T-cell (primary cell): ENCODE measurements at regions not wholly inside any gene's neighbourhood (a gene's known extent, or its start where the extent isn't known, plus 50 kb on each side); places are given as distances from the start of the nearest gene placed in this dataset.

Source experiments
- ATAC-seq, 4 experiments: fragments of 200-7000 bp in 3 of 4; fragments of 150-1000 bp in 1 of 4; cut with Tn5 transposase; replicated peaks in 1 of 4; 1 replicate in 3 of 4; 2 replicates in 1 of 4; pipeline ENCODE4 v1.10.0; 2021; ENCODE audit warnings: moderate library complexity in 3 of 4, mild to moderate bottlenecking in 2 of 4, moderate number of reproducible peaks in 1 of 4
- CTCF ChIA-PET, 2 donors: fragments of 300-600 bp; sonication (Branson Sonifier 250); formaldehyde crosslinking; loops; one replicate each; lab custom pipeline; 2022; ENCODE audit warnings: antibody characterized with exemption in 2 of 2; lab: Charles Lee
- POLR2A ChIA-PET, 2 donors: fragments of 300-600 bp; sonication (Branson Sonifier 250); formaldehyde crosslinking; loops; one replicate each; lab custom pipeline; 2022; ENCODE audit warnings: antibody characterized with exemption in 2 of 2; lab: Charles Lee
- DNase-seq, 35 experiments: peaks; one replicate each; pipeline versions ENCODE4 v3.0.0 to v3.0.0-alpha.2; 2013 to 2023
- H3K27ac ChIP-seq: one replicate; pipeline ENCODE4 v1.5.1; 2013; ENCODE audit warnings: low read length
- H3K27me3 ChIP-seq, 2 experiments: replicated peaks in 1 of 2; 1 replicate in 1 of 2; 2 replicates in 1 of 2; pipeline versions ENCODE4 v1.6.1 to v1.7.0; 2013; ENCODE audit warnings: low read length in 1 of 2, mixed read lengths in 1 of 2; ENCODE audit not compliant: control insufficient read depth in 2 of 2, insufficient read depth in 2 of 2; ENCODE audit errors: extremely low read depth in 1 of 2
- H3K36me3 ChIP-seq, 2 donors: 1 replicate in 1 of 2; 2 replicates in 1 of 2; pipeline versions ENCODE4 v1.6.1 to v1.7.0; 2013; ENCODE audit warnings: low read length in 1 of 2; ENCODE audit not compliant: control insufficient read depth in 2 of 2, insufficient read depth in 1 of 2; ENCODE audit errors: extremely low read depth in 1 of 2
- H3K4me1 ChIP-seq, 2 experiments: 1 replicate in 1 of 2; 2 replicates in 1 of 2; pipeline versions ENCODE4 v1.6.1 to v1.7.0; 2013; ENCODE audit warnings: low read length in 2 of 2, mixed read lengths in 1 of 2; ENCODE audit not compliant: insufficient read depth in 2 of 2, control insufficient read depth in 1 of 2; ENCODE audit errors: extremely low read depth in 1 of 2
- H3K4me3 ChIP-seq, 2 donors: 1 replicate in 1 of 2; 2 replicates in 1 of 2; pipeline versions ENCODE4 v1.5.1 to v1.7.0; 2013; ENCODE audit warnings: mild to moderate bottlenecking in 2 of 2, low read length in 1 of 2, moderate library complexity in 1 of 2; ENCODE audit not compliant: control insufficient read depth in 1 of 2; ENCODE audit errors: extremely low read depth in 1 of 2
- H3K9me3 ChIP-seq: 2 replicates; pipeline ENCODE4 v1.7.0; 2013
- H3K27ac Mint-ChIP-seq, 2 donors: one replicate each; pipeline ENCODE4 v1.8.0; 2020 to 2021; ENCODE audit warnings: mild to moderate bottlenecking in 2 of 2, mixed read lengths in 2 of 2
- H3K27me3 Mint-ChIP-seq, 2 donors: one replicate each; pipeline ENCODE4 v1.8.0; 2021 to 2022; ENCODE audit warnings: mixed read lengths in 2 of 2
- H3K36me3 Mint-ChIP-seq: one replicate; pipeline ENCODE4 v1.8.0; 2021; ENCODE audit warnings: mixed read lengths
- H3K4me1 Mint-ChIP-seq, 3 donors: one replicate each; pipeline ENCODE4 v1.8.0; 2020 to 2022; ENCODE audit warnings: mixed read lengths in 3 of 3, mild to moderate bottlenecking in 1 of 3
- H3K4me3 Mint-ChIP-seq, 3 donors: one replicate each; pipeline ENCODE4 v1.8.0; 2020 to 2022; ENCODE audit warnings: mild to moderate bottlenecking in 3 of 3, mixed read lengths in 3 of 3, moderate library complexity in 3 of 3
- H3K9me3 Mint-ChIP-seq, 3 donors: one replicate each; pipeline ENCODE4 v1.8.0; 2020 to 2022; ENCODE audit warnings: mixed read lengths in 3 of 3
- WGBS: methylation state at CpG from one replicate; pipeline ENCODE4 v1.1.5; 2013; ENCODE audit warnings: missing lambda C conversion rate; ENCODE audit not compliant: insufficient coverage; 5-methylcytosine and 5-hydroxymethylcytosine counted together

DNA sequence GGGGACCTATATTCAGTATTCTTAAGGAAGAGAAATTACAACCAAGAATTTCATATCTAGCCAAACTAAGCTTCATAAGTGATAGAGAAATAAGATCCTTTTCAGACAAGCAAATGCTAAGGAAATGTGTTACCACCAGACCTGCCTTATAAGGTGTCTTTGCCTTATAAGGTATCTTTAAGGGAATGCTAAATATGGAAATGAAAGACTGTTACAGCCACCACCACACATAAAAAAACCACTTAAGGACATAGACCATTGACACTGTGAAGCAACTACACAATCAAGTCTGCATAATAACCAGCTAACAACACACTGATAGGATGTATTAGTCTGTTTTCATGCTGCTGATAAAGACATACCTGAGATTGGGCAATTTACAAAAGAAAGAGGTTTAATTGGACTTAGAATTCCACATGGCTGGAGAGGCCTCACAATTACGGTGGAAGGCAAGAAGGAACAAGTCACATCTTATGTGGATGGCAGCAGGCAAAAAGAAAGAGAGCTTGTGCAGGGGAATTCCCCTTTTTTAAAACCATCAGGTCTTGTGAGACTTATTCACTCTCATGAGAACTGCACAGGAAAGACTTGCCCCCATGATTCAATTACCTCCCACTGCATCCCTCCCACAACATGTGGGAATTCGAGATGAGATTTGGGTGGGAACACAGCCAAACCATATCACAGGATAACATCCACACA lies 119.2 kb upstream of the LAMA2 start:
- Histone ChIP-seq H3K27ac (no peak overlapping the region), H3K9me3 (no peaks in the 10 kb centered on the region), H3K4me3 (no peak overlapping the region), H3K36me3 (no peaks in the 10 kb centered on the region), H3K4me1 (no peaks in the 10 kb centered on the region), H3K27me3 (peaks cover 0 to 13% of the 10 kb centered on the region in 2 experiments)
- Mint-ChIP-seq H3K36me3 (no peaks in the 10 kb centered on the region), H3K9me3 (peaks cover 0 to 4% (median 0%) of the 10 kb centered on the region in 3 donors), H3K27me3 (peaks cover 6 to 12% of the 10 kb centered on the region in 2 donors), H3K4me3 (no peak overlapping the region), H3K4me1 (no peaks in the 10 kb centered on the region), H3K27ac (no peak overlapping the region)
- ATAC-seq = no peak
- WGBS = no CpG with 5 or more reads among the region's 2 CpGs
- ChIA-PET CTCF (no interaction called here), POLR2A (no interaction called here)
- DNase-seq = no peak

GRCh38 chr6:128759901-128760300 lies 123.0 kb upstream of the LAMA2 start:
- H3K4me1 Mint-ChIP-seq = no peaks in the 10 kb centered on the region
- Histone ChIP-seq H3K27me3 (peaks cover 0 to 11% of the 10 kb centered on the region in 2 experiments), H3K27ac (no peak overlapping the region), H3K36me3 (no peaks in the 10 kb centered on the region), H3K4me3 (no peak overlapping the region), H3K9me3 (no peaks in the 10 kb centered on the region), H3K4me1 (no peaks in the 10 kb centered on the region)
- DNase-seq = no peak
- ChIA-PET POLR2A (no interaction called here), CTCF (no interaction called here)
- WGBS = 100% methylated on average over 2 of the region's 3 CpGs
- H3K4me3 Mint-ChIP-seq = no peak overlapping the region
- no peak for ATAC-seq
- H3K27ac Mint-ChIP-seq = no peak overlapping the region
- H3K27me3 Mint-ChIP-seq = peaks cover 6 to 12% of the 10 kb centered on the region in 2 donors
- H3K9me3 Mint-ChIP-seq = no peaks in the 10 kb centered on the region
- H3K36me3 Mint-ChIP-seq = no peaks in the 10 kb centered on the region

GRCh38 chr6:128759447-128759846 lies 123.5 kb upstream of the LAMA2 start:
- Mint-ChIP-seq H3K36me3 (no peaks in the 10 kb centered on the region), H3K27me3 (peaks cover 6 to 12% of the 10 kb centered on the region in 2 donors), H3K27ac (no peak overlapping the region), H3K4me3 (no peak overlapping the region), H3K4me1 (no peaks in the 10 kb centered on the region), H3K9me3 (no peaks in the 10 kb centered on the region)
- ChIA-PET CTCF (no interaction called here), POLR2A (no interaction called here)
- ATAC-seq (no peak), DNase-seq (no peak)
- no peaks in the 10 kb centered on the region for H3K36me3 ChIP-seq
- no peaks in the 10 kb centered on the region for H3K9me3 ChIP-seq
- no peak overlapping the region for H3K27ac ChIP-seq
- no peak overlapping the region for H3K4me3 ChIP-seq
- H3K27me3 ChIP-seq = peaks cover 0 to 11% of the 10 kb centered on the region in 2 experiments
- H3K4me1 ChIP-seq = no peaks in the 10 kb centered on the region

DNA sequence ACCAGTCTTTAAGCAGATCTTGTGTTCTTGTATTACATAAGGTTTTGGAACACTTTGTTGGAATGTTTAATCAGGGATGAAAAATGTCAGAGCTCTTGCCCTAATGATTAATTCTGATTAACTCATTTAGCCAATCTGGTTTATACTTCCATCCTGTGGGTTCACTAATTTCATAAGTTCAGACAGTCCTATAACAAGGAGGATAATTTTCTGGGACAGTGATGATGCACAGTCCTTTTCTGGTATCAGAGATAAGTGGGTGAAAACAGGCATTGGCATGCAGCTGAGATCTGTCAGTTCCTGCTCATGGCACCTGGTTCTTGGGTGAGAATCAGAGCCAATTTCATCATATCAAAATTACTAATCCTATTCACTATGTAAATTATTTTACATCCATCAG lies 125.0 kb upstream of the LAMA2 start:
- no peaks in the 10 kb centered on the region for H3K9me3 ChIP-seq
- no peak overlapping the region for H3K27ac ChIP-seq
- no peaks in the 10 kb centered on the region for H3K36me3 ChIP-seq
- H3K27me3 ChIP-seq = peaks cover 0 to 11% of the 10 kb centered on the region in 2 experiments
- Mint-ChIP-seq H3K36me3 (no peaks in the 10 kb centered on the region), H3K9me3 (no peaks in the 10 kb centered on the region), H3K4me1 (no peaks in the 10 kb centered on the region), H3K27me3 (peaks cover 6 to 11% of the 10 kb centered on the region in 2 donors), H3K4me3 (no peak overlapping the region), H3K27ac (no peak overlapping the region)
- no peak overlapping the region for H3K4me3 ChIP-seq
- H3K4me1 ChIP-seq = no peaks in the 10 kb centered on the region
- DNase-seq (no peak), ATAC-seq (no peak)
- ChIA-PET CTCF (no interaction called here), POLR2A (no interaction called here)

DNA sequence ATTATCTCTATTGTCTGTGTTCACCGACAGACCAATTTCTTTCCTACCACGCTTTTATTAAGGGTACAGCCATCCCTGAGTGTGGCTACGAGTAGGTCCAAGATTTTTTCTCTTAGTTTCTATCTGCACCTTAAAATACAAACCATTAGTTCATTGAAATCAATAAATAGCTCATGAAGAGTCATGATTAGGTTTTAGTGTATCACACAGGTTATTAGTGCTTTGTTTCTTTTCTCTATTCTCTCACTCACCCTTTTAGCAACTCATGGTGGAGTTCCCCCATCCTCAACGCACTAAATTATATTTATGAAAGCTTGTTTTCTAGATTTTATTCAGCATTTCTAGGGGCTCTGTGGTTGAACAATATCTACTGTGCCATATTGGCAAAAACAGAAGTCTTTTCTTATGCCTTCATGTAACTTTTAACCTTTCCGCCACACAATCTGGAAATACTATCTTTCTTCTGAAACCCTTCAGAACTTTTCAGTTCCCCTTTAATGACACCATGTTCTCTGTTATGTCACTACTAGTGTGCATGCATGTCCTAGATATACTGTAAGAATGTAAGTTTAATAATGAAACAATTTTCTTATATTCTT lies 128.2 kb upstream of the LAMA2 start:
- Mint-ChIP-seq H3K27ac (no peak overlapping the region), H3K36me3 (no peaks in the 10 kb centered on the region), H3K4me3 (no peak overlapping the region), H3K9me3 (no peaks in the 10 kb centered on the region), H3K27me3 (peaks cover 0 to 7% of the 10 kb centered on the region in 2 donors), H3K4me1 (no peaks in the 10 kb centered on the region)
- Histone ChIP-seq H3K36me3 (no peaks in the 10 kb centered on the region), H3K4me1 (no peaks in the 10 kb centered on the region), H3K27ac (no peak overlapping the region), H3K4me3 (no peak overlapping the region), H3K9me3 (no peaks in the 10 kb centered on the region), H3K27me3 (peaks cover 0 to 3% of the 10 kb centered on the region in 2 experiments)
- CTCF ChIA-PET = no interaction called here
- no peak for ATAC-seq
- 60% methylated on average over 1 of the region's 5 CpGs for WGBS
- POLR2A ChIA-PET = no interaction called here
- DNase-seq = no peak

DNA sequence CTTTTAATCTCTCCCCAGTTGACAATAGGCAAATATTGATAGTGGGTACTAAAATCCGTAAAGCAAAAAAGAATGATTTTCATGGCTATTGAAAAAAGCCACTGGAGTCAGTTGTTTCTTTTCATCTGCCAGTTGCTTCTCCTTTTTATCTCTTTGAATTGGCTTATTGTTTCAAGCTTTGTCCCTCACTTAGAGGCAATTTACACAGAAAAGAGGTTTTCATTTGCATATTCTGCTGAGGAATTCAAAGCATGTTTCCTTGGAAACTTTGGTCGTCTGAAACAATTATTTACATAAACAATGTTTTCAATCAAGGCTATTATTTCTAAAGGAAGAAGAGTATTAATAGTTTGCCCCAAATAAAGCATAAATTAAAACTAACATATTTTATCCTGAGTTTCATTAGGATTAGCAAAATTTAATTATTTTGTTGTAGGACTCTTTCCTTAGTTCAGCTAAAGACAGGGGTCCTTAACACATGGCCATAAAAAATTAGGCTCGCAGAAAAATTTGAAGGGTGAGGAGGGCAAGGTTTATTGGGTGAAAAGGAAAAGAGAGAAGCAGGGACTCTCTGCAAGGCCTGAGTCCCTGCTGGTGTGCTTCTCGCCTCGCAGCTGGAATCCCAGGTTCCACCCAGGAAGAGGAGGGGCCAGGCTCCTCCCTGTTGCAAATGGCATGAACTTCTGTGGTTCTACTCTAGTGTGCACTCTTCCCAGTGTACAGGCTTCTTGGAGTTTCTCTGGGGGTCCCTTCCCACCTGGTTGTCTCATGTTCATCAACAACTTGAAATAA lies 138.8 kb upstream of the LAMA2 start:
- Mint-ChIP-seq H3K4me3 (no peak overlapping the region), H3K4me1 (no peaks in the 10 kb centered on the region), H3K27me3 (peaks cover 2 to 7% of the 10 kb centered on the region in 2 donors), H3K36me3 (no peaks in the 10 kb centered on the region), H3K27ac (no peak overlapping the region), H3K9me3 (no peaks in the 10 kb centered on the region)
- Histone ChIP-seq H3K4me1 (no peaks in the 10 kb centered on the region), H3K36me3 (no peaks in the 10 kb centered on the region), H3K27me3 (no peaks in the 10 kb centered on the region), H3K27ac (no peak overlapping the region), H3K4me3 (no peak overlapping the region), H3K9me3 (no peaks in the 10 kb centered on the region)
- POLR2A ChIA-PET = no interaction called here
- ATAC-seq (no peak), DNase-seq (no peak)
- CTCF ChIA-PET = interaction anchor here in 1 of 2 donors (0.7 kb wide), 1 partner anchor 947 kb away, joined by 4 read pairs; no protein-coding TSS in a partner anchor
- 69% methylated on average over 3 of the region's 5 CpGs for WGBS
